ENCODE measurements at regions not wholly inside any gene's neighbourhood (a gene's known extent, or its start where the extent isn't known, plus 50 kb on each side); places are given as distances from the start of the nearest gene placed in this dataset.

DNA sequence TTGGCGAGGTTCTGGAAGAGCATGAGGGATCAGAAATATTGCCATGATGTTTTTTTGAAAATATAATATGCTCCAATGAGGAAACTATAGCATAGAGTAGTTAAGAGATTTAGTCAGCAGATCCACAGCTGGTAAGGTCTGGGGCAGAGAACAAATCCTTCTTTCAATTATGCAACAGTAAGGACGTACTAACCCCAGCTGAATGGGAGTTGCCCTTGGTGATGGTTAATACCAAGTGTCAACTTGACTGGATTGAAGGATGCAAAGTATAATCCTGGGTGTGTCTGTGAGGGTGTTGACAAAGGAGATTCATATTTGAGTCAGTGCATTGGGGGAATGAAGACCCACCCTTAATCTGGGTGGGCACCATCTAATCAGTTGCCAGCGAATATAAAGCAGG is 745.5 kb upstream of the NRSN1 start:
- TF ChIP-seq, protein P1, sequence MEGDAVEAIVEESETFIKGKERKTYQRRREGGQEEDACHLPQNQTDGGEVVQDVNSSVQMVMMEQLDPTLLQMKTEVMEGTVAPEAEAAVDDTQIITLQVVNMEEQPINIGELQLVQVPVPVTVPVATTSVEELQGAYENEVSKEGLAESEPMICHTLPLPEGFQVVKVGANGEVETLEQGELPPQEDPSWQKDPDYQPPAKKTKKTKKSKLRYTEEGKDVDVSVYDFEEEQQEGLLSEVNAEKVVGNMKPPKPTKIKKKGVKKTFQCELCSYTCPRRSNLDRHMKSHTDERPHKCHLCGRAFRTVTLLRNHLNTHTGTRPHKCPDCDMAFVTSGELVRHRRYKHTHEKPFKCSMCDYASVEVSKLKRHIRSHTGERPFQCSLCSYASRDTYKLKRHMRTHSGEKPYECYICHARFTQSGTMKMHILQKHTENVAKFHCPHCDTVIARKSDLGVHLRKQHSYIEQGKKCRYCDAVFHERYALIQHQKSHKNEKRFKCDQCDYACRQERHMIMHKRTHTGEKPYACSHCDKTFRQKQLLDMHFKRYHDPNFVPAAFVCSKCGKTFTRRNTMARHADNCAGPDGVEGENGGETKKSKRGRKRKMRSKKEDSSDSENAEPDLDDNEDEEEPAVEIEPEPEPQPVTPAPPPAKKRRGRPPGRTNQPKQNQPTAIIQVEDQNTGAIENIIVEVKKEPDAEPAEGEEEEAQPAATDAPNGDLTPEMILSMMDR (IDR thresholded peaks at IDR 0.05; ENCODE audit: low read depth, low read length, missing control alignments): no peak
- no peak for DNase-seq
- in situ Hi-C loops (cut with HindIII; ENCODE audit: low pct_ligation_motif_present, low sequenced_read_pairs): no loop called here
- no peaks in the 10 kb centered on the region for H3K36me3 ChIP-seq (replicated peaks)
- H3K27me3 ChIP-seq (replicated peaks): no peaks in the 10 kb centered on the region
- H3K4me3 ChIP-seq (ENCODE audit: low read depth, low read length): no peak overlapping the region
- H3K27ac ChIP-seq: no peak overlapping the region

DNA sequence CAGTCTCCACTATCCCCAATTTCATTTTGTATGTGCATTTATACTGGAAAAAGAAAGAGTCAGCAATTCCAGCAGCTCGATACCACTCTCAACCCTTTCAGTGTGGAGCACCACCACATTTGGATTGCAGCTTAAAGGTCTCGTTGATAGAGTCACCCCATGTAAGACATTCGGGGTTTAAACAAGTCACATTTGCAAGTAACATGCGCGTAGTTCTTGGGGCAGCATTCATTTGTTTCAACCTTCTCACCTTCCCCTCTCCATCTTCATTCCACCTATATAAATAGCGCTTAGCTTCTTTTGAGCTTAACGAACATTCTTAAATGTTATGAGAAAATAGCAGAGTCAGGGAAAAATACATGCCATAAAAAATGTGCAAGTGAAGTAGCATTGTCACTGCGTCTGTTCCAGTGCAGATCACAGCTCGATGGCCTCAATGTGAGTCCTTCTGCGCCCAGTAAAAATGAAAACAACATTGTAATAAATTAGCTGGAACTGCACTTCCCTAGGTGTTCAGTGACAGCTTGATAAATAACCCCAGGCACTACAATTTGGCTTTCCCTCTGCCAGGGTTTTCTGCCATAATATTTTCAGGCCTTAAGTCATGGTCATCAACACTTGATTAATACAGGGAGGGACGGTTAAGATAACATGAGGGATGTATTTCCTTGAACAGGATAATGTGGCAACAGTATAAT is 737.8 kb upstream of the NRSN1 start:
- H3K4me3 ChIP-seq (ENCODE audit: low read depth, low read length): no peak overlapping the region
- no peak for DNase-seq
- H3K36me3 ChIP-seq (replicated peaks): no peaks in the 10 kb centered on the region
- H3K27me3 ChIP-seq (replicated peaks): no peaks in the 10 kb centered on the region
- TF ChIP-seq, protein P1 (IDR thresholded peaks at IDR 0.05; ENCODE audit: low read depth, low read length, missing control alignments): no peak
- in situ Hi-C loops (cut with HindIII; ENCODE audit: low pct_ligation_motif_present, low sequenced_read_pairs): no loop called here
- no peak overlapping the region for H3K27ac ChIP-seq

DNA sequence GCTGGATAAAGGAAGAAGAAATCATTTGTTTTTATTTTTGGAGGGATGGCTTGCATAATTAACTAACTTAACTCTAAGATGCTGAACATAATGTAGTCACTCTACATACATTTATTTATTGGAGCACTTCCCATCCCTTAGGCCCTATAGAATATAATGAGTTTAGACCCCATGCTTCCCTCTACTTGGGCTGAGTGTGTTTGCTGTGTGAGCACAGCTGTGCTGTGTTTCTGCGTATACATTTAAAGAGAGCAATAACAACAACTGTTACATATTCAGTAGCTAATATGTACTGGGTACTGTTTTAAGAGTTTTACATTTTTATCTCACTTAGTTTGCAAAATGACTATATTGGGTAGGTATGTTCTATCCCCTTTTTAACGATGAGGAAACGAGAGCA is 736.6 kb upstream of the NRSN1 start:
- Histone ChIP-seq H3K27ac (no peak overlapping the region), H3K4me3 (ENCODE audit: low read depth, low read length) (no peak overlapping the region), H3K27me3 (replicated peaks) (no peaks in the 10 kb centered on the region), H3K36me3 (replicated peaks) (no peaks in the 10 kb centered on the region)
- TF ChIP-seq, protein P1 (IDR thresholded peaks at IDR 0.05; ENCODE audit: low read depth, low read length, missing control alignments): no peak
- DNase-seq: no peak
- in situ Hi-C loops (cut with HindIII; ENCODE audit: low pct_ligation_motif_present, low sequenced_read_pairs): no loop called here

DNA sequence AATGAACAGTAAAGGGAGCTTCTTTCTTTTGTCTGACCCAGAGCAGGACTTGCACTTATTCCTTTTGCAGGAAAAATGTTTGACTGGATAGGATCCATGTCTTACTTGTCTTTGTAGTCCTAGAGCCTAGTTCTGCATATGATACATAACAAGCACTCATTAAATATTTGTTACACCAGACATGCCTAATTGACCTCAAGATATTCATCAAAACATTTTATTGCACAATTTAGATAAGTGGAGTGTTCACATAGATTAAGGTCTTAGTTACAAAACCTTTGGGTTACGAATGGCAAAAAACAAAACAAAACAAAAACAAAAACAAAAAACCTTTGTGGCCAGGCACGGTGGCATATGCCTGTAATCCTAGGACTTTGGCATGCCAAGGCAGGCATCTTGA is 735.8 kb upstream of the NRSN1 start:
- TF ChIP-seq, protein P1 (IDR thresholded peaks at IDR 0.05; ENCODE audit: low read depth, low read length, missing control alignments): no peak
- Histone ChIP-seq H3K36me3 (replicated peaks) (no peaks in the 10 kb centered on the region), H3K27ac (no peak overlapping the region), H3K4me3 (ENCODE audit: low read depth, low read length) (no peak overlapping the region), H3K27me3 (replicated peaks) (no peaks in the 10 kb centered on the region)
- no peak for DNase-seq
- in situ Hi-C loops (cut with HindIII; ENCODE audit: low pct_ligation_motif_present, low sequenced_read_pairs): no loop called here

DNA sequence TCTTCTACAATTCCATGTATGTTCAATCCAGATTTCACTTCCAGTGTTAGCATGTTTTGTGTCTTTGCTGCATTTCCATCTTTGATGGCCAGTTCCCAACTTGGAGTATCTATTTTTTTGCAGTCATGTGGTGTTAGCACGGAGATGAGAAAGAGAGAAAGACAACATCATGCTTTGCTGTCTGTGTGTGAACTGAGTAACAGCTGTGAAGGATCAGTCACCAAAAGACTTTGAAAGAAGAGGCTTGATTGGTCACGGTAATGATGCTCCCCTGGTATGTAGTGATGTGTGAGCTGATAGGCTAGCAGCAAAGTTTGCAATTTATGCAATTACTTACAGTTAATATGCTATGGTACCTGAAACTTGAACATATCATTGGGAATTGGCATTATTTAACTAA is 731.3 kb upstream of the NRSN1 start:
- in situ Hi-C loops (cut with HindIII; ENCODE audit: low pct_ligation_motif_present, low sequenced_read_pairs): no loop called here
- DNase-seq: no peak
- Histone ChIP-seq H3K4me3 (ENCODE audit: low read depth, low read length) (no peak overlapping the region), H3K27me3 (replicated peaks) (no peaks in the 10 kb centered on the region), H3K27ac (no peak overlapping the region), H3K36me3 (replicated peaks) (no peaks in the 10 kb centered on the region)
- TF ChIP-seq, protein P1 (IDR thresholded peaks at IDR 0.05; ENCODE audit: low read depth, low read length, missing control alignments): no peak

DNA sequence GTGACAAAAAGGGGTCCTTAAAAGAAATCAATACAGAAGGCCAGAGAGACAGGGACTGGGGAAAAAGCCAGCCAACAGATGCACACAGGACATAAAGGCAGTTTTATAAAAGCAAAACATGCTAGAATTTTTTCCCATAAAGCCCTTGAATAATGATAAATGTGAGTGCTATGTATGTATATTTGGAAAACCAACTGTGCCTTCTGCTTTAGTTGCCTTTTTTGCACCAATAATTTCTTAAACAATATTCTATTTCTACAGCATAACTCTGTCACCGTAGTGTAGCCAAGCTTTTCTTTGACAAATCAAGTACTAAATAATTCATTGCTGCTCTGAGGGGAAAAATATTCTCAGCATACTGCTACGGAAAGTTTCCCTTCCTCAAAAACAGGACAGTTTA is 730.6 kb upstream of the NRSN1 start:
- Histone ChIP-seq H3K36me3 (replicated peaks) (no peaks in the 10 kb centered on the region), H3K4me3 (ENCODE audit: low read depth, low read length) (no peak overlapping the region), H3K27ac (no peak overlapping the region), H3K27me3 (replicated peaks) (no peaks in the 10 kb centered on the region)
- TF ChIP-seq, protein P1 (IDR thresholded peaks at IDR 0.05; ENCODE audit: low read depth, low read length, missing control alignments): no peak
- in situ Hi-C loops (cut with HindIII; ENCODE audit: low pct_ligation_motif_present, low sequenced_read_pairs): no loop called here
- no peak for DNase-seq
